Fibroblast of mammary gland (primary cell): ENCODE measurements at regions not wholly inside any gene's neighbourhood (a gene's known extent, or its start where the extent isn't known, plus 50 kb on each side); places are given as distances from the start of the nearest gene placed in this dataset.

Source experiments
- DNase-seq: peaks from one replicate; pipeline ENCODE4 v3.0.0-alpha.2; 2010; ENCODE audit warnings: low read depth
- H3K4me3 ChIP-seq: 2 replicates; pipeline ENCODE4 v1.5.1; 2011; ENCODE audit warnings: low read depth, mild to moderate bottlenecking, low read length, moderate library complexity; ENCODE audit not compliant: control insufficient read depth
- TF ChIP-seq, protein P1 (sequence below): conservative IDR thresholded peaks from 2 replicates; pipeline ENCODE4 v1.5.1; 2011; ENCODE audit warnings: low read depth, low read length, inconsistent platforms; ENCODE audit not compliant: control insufficient read depth, insufficient read depth

GRCh38 chr22:48173773-48174160, 1411.3 kb downstream of the TBC1D22A start:
- H3K4me3 ChIP-seq, result no peak overlapping the region
- DNase-seq, result no peak
- TF ChIP-seq, protein P1, sequence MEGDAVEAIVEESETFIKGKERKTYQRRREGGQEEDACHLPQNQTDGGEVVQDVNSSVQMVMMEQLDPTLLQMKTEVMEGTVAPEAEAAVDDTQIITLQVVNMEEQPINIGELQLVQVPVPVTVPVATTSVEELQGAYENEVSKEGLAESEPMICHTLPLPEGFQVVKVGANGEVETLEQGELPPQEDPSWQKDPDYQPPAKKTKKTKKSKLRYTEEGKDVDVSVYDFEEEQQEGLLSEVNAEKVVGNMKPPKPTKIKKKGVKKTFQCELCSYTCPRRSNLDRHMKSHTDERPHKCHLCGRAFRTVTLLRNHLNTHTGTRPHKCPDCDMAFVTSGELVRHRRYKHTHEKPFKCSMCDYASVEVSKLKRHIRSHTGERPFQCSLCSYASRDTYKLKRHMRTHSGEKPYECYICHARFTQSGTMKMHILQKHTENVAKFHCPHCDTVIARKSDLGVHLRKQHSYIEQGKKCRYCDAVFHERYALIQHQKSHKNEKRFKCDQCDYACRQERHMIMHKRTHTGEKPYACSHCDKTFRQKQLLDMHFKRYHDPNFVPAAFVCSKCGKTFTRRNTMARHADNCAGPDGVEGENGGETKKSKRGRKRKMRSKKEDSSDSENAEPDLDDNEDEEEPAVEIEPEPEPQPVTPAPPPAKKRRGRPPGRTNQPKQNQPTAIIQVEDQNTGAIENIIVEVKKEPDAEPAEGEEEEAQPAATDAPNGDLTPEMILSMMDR, result no peak

DNA sequence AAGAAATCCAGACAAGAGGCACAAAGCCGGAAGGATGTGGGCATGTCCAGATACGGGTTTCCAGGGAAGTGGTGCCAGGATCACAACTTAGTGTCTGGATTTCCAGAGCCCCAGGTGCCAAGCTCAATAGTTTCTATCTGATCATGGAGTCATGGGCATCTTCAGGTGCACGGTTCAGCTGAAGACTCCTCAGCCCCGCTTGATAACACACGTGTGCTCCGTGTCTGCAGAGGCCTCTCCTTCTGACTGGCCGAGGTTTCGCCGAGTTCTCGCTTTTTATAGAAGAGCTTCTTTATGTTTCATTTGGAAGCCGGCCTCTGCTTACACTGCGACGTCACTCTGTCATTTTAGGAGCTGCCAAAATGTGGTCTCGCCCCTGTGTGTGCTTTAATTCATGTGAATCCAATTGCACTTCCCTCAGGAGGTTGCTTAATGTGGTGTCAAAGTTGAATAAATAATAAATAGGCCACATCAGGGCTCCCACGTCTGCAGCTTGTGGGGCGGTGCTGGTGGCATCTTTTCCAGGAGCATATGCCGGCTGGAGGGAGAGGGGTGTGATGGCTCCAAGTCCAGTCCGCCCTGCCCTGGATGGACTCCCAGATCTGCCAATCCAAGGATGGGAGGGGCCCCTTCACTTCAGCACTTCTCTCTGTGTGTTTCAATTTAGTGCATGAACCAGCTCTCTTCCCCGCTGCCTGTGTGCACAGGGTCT, 1410.8 kb downstream of the TBC1D22A start:
- H3K4me3 ChIP-seq, result no peak overlapping the region
- DNase-seq, result no peak
- TF ChIP-seq, protein P1, result no peak

- no peak for DNase-seq
- TF ChIP-seq, protein P1, result no peak
- no peak overlapping the region for H3K4me3 ChIP-seq
These were observed 1408.8 kb downstream of the TBC1D22A start for GRCh38 chr22:48171271-48171691.

DNA sequence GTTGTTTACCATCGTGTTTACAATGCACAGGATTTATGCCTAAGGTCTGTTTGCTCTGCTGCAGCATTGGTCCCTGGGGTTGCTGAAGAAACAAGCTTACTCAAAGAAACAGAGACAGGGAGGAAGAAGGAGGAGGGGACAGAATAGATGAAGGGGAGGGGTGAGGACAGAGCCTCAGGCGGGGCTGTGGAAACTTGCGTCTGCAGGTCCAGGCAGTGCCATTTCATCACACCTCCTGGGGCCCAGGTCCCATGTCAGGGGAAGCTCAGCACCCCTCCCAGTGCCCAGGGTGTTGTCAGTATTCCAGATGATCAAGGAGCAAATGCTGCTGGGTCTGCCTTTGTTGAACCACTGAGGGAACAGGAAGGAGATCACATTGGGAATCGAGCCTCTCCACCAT, 1406.8 kb downstream of the TBC1D22A start:
- TF ChIP-seq, protein P1, result no peak
- DNase-seq, result no peak
- H3K4me3 ChIP-seq, result no peak overlapping the region

GRCh38 chr22:48167238-48167637, 1404.8 kb downstream of the TBC1D22A start:
- TF ChIP-seq, protein P1, result no peak
- DNase-seq, result no peak

GRCh38 chr22:48161298-48161697, 1398.8 kb downstream of the TBC1D22A start:
- TF ChIP-seq, protein P1, result no peak
- H3K4me3 ChIP-seq, result no peak overlapping the region
- DNase-seq, result no peak

More at GRCh38 chr22:48167238-48167637, 1404.8 kb downstream of the TBC1D22A start:
- H3K4me3 ChIP-seq, result no peak overlapping the region
